HG03045 (cell line): ENCODE measurements at regions not wholly inside any gene's neighbourhood (a gene's known extent, or its start where the extent isn't known, plus 50 kb on each side); places are given as distances from the start of the nearest gene placed in this dataset.

Source experiments
- ATAC-seq: cut with Tn5 transposase; IDR thresholded peaks from one replicate; pipeline ENCODE4 v1.9.1; 2021; ENCODE audit warnings: mild to moderate bottlenecking, moderate library complexity; ENCODE audit not compliant: unreplicated experiment

- ATAC-seq, result no peak
Observed at GRCh38 chr11:128232588-128232987, 354.8 kb downstream of the ETS1 start.

DNA sequence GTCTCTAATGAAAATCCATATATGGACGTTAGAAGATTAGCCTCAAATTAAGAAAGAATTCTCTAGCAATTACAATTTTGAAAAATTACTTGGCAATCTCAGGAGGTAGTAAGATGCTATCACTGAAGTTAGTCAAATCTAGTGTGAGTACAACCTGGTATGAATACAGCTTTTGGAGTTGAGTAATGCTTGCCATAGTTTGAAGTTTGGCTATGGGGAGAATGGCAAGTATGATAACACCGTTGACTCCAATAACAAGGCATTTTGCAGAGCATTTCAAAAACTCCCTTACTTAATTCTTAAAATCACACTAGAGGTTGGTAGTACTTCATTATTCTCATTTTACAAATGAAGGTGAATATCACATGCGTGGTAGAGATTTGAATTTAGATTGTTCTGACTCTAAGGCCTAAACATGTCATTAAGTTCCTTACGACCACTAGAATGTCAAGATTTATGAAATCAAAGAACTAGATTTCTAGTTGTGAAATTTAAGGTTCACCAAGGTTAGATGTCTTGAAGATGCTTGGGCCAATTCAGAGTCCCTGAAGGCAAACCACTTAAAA is 355.4 kb downstream of the ETS1 start:
- ATAC-seq, result no peak

- ATAC-seq, result no peak
Observed at GRCh38 chr11:128227466-128227865, 359.9 kb downstream of the ETS1 start.

GRCh38 chr11:128226106-128226716 is 361.1 kb downstream of the ETS1 start:
- no peak for ATAC-seq

GRCh38 chr11:128222245-128222884 is 365.0 kb downstream of the ETS1 start:
- no peak for ATAC-seq

- ATAC-seq, result no peak
Observed at GRCh38 chr11:128219731-128220120, 367.6 kb downstream of the ETS1 start.

DNA sequence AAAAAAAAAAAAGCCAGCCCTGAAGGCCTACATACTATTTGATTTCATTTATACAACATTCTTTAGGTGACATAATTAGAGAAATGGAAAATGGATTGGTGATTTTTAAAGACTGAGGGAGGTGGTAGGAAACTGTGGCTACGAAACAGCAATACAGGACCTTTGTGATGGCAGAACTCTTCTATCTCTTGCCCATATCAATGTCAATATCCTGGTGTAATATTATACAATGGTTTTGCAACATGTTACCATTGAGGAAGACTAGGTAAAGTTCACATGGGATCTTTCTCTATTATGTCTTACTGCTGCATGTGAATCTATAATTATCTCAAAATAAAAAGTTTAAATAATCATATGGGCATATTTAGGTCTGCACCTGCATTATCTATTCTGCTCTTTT is 371.2 kb downstream of the ETS1 start:
- no peak for ATAC-seq

DNA sequence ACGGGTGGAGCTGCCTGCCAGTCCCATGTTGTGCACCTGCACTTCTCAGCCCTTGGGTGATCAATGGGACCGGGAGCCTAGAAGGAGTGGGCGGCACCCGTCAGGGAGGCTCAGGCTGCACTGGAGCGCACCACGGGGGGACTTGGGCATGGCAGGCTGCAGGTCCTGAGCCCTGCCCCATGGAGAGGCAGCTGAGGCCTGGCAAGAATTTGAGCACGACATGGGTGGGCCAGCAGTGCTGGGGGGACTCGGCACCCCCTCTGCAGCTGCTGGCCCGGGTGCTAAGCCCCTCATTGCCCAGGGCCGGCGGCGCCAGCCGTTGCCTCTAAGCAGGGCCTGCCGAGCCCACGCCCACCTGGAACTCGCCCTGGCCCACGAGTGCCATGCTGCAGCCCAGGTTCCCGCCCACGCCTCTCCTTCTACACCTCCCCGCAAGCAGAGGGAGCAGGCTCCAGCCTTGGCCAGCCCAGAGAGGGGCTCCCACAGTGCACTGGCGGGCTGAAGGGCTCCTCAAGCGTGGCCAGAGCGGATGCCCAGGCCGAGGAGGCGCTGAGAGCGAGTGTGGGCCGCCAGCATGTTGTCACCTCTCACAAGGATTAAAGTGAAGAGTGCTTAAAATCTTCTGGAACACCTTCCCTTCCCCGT is 372.0 kb downstream of the ETS1 start:
- ATAC-seq, result no peak

GRCh38 chr11:128214263-128214662 is 373.1 kb downstream of the ETS1 start:
- ATAC-seq, result no peak

DNA sequence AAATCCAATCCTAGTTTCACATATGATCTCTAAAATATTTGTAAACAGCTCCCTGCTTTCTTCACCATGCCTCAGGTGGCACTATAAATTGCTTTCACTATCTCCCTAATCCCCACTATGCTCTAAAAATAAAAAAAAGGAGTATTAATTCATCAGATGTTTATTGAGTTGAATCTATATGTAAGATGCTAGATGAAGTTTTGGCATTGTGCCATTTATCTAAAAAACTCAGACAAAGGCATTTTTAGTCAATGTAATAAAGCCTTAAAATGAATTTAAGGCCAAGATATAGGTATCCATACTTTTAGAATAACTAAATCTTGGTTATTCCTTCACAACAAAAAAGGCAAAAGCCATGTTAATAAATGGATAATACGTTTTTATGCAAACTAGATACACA is 373.9 kb downstream of the ETS1 start:
- ATAC-seq, result no peak

GRCh38 chr11:128212324-128212723 is 375.0 kb downstream of the ETS1 start:
- no peak for ATAC-seq

- ATAC-seq, result no peak
Observed at GRCh38 chr11:128210148-128210940, 377.0 kb downstream of the ETS1 start.

GRCh38 chr11:128209138-128209435 is 378.3 kb downstream of the ETS1 start:
- no peak for ATAC-seq

DNA sequence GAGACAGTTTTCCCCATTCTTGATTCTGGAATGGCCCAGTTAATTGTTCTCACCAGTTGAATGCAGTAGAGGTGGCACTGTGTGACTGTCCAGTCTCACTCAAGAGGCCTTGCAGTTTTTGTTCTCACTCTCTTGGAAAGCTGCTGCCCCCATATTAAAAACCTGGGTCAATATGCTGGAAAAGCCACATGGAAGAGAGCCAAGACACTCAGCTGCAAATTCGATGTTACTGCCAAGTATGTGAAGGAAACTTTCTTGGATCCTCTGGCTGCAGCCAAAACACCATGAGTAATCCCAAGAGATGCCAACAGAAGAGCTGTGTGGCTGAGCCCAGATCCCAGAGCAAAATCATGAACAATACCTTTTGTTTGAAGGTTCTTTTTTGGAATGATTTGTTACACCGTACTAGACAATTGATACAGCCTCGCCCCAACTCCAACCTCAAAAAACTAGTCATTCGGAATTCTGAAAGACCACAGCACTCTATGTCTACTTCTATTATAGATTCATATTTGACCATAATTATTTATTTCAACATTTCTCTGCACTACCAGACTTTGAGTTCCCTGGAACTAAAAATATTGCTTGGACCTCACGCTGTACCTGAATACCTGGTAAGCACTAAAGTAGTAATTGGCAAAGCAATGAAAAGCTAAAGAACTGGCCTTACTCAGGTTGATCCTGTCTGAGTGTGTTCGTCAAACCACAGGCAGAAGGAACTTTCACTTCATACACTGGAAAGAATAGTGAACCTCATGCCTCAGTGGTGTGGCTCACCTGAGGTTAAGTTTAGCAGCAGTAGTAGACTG is 378.8 kb downstream of the ETS1 start:
- no peak for ATAC-seq

DNA sequence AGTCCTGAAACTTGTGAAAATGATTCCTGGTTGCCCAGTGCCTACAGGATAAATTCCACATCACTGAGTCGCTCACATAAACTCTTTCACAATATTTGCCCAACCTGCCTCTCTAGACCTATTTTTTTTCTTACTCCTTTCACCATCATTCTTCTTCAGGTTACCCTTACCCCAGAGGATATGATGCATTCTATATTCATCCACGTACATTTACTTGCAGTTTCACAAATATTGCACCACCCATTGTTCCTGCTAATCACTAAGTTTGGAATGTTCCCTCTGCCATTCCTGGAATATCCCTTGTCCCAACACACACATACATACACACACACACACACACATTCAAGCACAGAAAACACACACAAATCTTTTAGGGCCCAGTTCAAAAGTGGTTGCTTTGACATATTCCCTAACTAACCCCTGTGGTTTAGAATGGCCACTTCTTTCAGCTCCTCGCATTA is 379.5 kb downstream of the ETS1 start:
- no peak for ATAC-seq

DNA sequence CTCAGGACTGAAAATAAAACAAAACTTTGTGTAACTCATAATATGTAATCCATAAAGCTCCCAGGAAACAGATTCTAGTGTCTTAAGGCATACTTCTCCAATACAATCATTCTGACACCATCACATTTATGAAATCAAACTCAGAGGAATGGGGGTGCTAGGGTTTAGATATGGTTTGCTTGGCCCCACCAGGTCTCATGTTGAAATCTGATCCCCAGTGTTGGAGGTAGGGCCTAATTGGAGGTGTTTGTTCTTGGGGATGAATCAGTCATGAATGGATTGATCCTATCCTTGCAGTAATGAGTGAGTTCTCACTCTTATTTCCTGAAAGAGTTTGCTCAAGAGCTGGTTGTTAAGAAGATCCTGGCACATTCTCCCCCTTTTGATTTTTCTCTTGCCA is 380.9 kb downstream of the ETS1 start:
- no peak for ATAC-seq

DNA sequence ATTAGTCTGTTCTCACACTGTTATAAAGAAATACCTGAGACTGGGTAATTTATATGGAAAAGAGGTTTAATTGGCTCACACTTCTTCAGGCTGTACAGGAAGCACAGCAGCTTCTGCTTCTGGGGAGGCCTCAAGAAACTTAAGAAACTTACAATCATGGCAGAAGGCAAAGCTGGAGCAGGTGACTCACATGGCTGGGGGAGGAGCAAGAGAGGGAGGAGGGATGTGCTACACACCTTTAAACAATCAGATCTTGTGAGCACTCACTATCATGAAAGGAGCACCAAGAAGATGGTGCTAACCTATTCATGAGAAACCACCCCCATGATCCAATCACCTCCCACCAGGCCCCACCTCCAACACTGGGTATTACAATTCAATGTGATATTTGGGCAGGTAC is 381.6 kb downstream of the ETS1 start:
- no peak for ATAC-seq

DNA sequence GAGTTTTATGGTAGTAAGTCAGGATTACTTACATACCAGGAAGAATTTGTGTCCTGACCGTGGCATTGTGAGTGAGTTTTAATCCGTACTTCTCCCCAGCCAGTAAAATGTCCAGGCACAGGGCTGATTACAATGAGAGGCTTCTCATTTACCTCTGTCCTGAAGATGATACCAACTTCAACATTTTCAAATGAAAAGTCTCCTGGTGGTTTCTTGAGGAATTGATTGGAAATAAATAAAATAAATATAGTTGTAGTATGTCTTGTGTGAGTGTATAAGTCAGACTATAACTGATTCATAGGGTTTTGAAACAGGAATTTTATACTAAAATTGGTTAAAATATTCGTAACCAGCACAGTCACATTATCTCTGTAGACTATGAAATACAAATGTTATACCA is 382.5 kb downstream of the ETS1 start:
- no peak for ATAC-seq

DNA sequence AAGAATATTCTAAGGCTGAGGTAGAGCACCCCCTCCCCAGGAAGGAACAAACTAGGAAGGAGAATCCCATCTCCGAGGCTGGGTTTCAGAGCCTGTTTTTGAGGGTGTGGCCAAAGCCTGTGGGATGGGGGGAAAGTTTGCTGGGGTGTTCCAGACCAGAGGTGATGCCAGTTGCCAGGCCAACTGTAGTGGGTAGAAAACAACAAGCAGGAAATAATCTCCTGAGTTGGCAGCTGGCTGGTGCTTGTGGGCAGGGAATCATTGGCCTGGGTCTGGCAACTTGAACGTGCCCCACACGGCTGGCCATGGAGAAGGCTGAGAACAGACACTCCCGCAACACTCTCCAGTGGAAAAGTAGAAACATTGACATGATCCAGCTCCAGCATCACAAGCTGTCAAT is 385.6 kb downstream of the ETS1 start:
- no peak for ATAC-seq

GRCh38 chr11:128201009-128201408 is 386.3 kb downstream of the ETS1 start:
- no peak for ATAC-seq

- ATAC-seq, result no peak
Observed at GRCh38 chr11:128200467-128200866, 386.9 kb downstream of the ETS1 start.
